ENCODE measurements at regions not wholly inside any gene's neighbourhood (a gene's known extent, or its start where the extent isn't known, plus 50 kb on each side); places are given as distances from the start of the nearest gene placed in this dataset.

DNA sequence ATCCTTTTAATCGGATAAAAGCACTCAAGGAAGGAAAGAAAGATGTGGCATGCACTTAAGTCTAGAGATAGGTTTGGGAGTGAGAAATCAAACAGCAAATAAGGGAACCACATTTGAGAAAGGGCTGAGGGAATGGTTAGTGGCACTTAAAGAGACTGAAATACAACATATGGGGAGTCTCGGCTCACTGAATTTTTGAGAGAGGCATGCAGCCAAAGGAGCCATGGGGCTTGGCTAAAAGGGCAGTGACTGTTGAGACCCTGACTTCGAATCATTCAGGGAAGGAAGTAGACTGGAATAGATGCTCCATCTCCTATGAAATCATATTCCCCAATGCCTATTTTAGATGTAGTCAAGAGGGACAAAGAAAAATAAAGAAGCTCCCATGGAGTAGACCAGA is 58.3 kb upstream of the HAO2 start:
- no peak for DNase-seq

GRCh38 chr1:119312500-119312899 is 56.1 kb upstream of the HAO2 start:
- no peak for DNase-seq

DNA sequence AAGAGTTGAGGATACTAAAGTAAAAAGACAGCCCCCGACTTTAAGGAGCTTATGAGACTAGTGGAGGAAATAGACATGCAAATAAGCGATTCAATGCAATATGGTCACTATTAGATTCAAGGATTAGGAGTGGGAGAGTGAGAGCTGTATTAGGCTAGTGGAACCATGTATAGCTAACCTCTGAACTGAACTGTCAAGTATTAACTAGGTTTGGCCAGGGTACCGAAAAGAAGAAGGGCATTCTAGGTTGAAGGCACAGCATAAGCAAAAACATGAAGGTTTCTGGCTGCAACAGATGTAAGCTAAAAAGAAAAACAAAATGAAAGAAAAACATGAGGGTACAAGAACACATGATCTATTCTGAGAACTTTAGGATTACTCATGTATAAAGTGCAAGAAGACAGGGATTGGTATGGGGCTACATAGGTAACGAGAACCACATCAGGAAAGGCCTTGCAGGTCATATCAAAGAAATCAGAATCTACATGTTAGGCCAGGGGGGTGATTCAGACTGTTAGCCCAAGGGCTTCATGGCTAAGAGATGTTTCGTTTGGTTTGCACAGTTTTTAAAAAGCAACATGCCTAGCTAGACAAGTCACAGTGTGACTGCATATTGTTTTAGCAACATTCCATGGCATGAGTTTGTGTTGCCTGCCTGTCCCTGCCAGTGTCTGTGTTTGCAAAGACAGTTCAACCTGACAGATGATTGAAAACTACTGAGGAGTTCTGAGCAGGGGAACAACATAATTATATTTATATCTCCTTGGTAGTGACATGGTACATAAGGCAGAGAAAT is 54.4 kb upstream of the HAO2 start:
- DNase-seq, result no peak

DNA sequence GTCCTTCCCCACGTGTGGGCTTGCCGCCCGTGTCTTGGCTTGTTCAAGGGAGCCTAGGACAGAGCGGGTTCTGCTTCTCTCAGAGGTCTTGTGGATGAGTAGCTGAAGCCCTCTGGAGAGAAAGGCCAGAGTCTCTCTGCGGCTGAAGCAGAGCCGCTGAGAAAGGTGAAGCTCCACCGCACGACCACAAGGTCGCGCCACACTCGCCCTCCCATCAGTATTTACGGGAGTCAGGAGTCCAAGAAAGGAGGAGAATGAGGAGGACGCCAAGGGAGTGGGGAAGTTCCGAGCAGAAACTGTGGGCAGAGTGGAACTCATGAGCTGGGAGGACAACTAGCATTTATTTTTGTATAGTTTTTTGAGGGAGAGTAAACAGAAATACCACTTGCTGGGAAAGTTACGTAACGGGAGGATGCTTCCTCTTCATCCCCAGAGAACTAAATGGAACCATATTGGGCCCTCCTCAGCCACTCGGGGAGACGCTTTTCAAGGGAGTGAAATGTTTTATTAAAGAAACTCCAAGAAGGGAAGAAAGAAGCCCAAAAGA is 51.6 kb upstream of the HAO2 start:
- no peak for DNase-seq

DNA sequence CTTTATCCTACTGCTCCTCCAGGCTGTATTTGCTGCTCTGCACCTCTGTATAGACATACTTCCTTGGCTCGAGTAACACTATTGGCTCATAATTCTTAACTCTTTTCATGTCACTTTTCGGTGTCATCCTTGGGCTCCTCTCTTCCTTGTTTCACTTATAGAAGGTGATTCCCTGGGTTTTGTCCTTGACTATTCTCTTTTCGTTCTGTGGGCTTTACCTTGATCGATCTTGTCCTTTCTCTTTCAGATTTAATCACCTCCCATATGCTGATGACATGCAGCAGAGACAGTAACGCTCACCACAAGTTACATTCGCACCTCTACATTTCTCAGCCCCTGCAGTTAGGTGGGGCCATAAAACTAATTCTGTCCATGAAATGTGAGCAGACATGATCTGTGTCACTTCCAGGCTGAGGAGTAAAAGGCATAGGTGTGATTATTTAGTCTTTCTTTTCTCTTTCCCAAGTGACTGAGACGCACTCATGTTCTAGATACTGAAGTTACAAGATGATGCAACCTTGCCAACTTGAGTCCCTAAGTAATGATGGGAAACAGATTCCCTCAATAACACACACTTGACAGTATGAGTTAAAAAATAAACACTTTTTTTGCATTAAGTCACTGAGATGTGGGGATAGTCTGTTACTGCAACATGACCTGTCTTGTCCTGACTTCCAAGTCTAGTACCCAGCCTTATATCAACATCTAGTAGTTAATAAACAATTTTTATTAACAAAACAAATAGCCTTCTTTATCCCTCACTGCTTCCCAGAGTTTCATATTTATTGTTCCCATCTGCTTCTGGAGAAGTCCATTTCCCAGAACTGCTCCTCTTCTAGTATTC is 49.9 kb upstream of the HAO2 start:
- DNase-seq, result no peak

All from CD4-positive, alpha-beta T cell treated with Interleukin-15 for 1 hour (primary cell).